Gastroesophageal sphincter (tissue), 3 donors: ENCODE measurements at regions not wholly inside any gene's neighbourhood (a gene's known extent, or its start where the extent isn't known, plus 50 kb on each side); places are given as distances from the start of the nearest gene placed in this dataset.

Experiments used
- EP300 ChIP-seq: sonication (generic); formaldehyde crosslinking; IDR thresholded peaks from one replicate; pipeline ENCODE4 v1.6.1; 2017; ENCODE audit warnings: antibody characterized with exemption, mild to moderate bottlenecking
- POLR2A ChIP-seq, 2 donors: fragments of 450-650 bp; IDR thresholded peaks; one replicate each; pipeline ENCODE4 v1.6.1; 2017; ENCODE audit warnings: antibody characterized with exemption in 2 of 2, mild to moderate bottlenecking in 2 of 2, moderate library complexity in 1 of 2
- POLR2AphosphoS5 ChIP-seq: sonication (generic); formaldehyde crosslinking; IDR thresholded peaks from one replicate; pipeline ENCODE4 v1.6.1; 2017; ENCODE audit warnings: antibody characterized with exemption
- TF ChIP-seq, protein P1 (sequence below), 4 experiments: fragments of 200-600 bp in 2 of 4; fragments of 450-650 bp in 2 of 4; sonication (generic) in 1 of 4; IDR thresholded peaks; one replicate each; pipeline ENCODE4 v1.5.1; 2017 to 2019; ENCODE audit warnings: antibody characterized with exemption in 4 of 4, mild to moderate bottlenecking in 2 of 4, moderate library complexity in 2 of 4

DNA sequence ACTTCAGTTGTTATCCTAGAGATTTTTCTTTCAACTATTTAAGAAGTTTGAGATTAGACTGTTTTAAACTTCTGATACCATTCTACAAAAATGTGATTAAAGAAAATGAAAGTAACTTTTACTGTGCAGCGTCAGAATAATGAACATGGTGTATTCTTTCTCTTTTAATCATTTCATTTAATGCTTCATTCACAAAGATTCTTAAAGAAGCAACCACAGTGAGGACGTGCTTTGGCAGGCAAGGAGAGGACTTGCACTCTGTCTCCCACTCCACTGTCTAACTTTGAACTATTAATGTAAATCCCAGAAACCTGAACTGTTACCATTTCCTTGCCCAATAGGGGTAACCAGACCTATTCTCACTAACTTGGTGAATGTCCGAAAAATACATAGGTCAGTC is 137.0 kb downstream of the KCNRG start:
- TF ChIP-seq, protein P1, sequence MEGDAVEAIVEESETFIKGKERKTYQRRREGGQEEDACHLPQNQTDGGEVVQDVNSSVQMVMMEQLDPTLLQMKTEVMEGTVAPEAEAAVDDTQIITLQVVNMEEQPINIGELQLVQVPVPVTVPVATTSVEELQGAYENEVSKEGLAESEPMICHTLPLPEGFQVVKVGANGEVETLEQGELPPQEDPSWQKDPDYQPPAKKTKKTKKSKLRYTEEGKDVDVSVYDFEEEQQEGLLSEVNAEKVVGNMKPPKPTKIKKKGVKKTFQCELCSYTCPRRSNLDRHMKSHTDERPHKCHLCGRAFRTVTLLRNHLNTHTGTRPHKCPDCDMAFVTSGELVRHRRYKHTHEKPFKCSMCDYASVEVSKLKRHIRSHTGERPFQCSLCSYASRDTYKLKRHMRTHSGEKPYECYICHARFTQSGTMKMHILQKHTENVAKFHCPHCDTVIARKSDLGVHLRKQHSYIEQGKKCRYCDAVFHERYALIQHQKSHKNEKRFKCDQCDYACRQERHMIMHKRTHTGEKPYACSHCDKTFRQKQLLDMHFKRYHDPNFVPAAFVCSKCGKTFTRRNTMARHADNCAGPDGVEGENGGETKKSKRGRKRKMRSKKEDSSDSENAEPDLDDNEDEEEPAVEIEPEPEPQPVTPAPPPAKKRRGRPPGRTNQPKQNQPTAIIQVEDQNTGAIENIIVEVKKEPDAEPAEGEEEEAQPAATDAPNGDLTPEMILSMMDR (IDR thresholded peaks at IDR 0.05): no peak
- TF ChIP-seq POLR2AphosphoS5: no peak
- no peak for TF ChIP-seq EP300
- no peak for TF ChIP-seq POLR2A (IDR thresholded peaks at IDR 0.05)
